Spleen (tissue), 7 donors: ENCODE measurements at regions not wholly inside any gene's neighbourhood (a gene's known extent, or its start where the extent isn't known, plus 50 kb on each side); places are given as distances from the start of the nearest gene placed in this dataset.

Source experiments
- POLR2AphosphoS5 ChIP-seq, 3 donors: sonication (generic); formaldehyde crosslinking; IDR thresholded peaks; one replicate each; pipeline ENCODE4 v1.5.1; 2017; ENCODE audit warnings: antibody characterized with exemption in 3 of 3
- TF ChIP-seq, protein P1 (sequence below), 11 experiments: fragments of 200-600 bp in 7 of 11; fragments of 450-650 bp in 4 of 11; sonication (generic) in 4 of 11; IDR thresholded peaks in 8 of 11; conservative IDR thresholded peaks in 3 of 11; 1 replicate in 7 of 11; 2 replicates in 4 of 11; pipeline versions ENCODE4 v1.4.0 to v1.8.0; 2016 to 2021; ENCODE audit warnings: antibody characterized with exemption in 11 of 11, inconsistent platforms in 4 of 11, mild to moderate bottlenecking in 1 of 11
- donor health status: DM: no; HTN: no; CAD: no; lungs with moderate emphysema.
- donor health status: DM: no; HTN: no; CAD: no.
- donor health status: DM: no; HTN: no; CAD: no.

DNA sequence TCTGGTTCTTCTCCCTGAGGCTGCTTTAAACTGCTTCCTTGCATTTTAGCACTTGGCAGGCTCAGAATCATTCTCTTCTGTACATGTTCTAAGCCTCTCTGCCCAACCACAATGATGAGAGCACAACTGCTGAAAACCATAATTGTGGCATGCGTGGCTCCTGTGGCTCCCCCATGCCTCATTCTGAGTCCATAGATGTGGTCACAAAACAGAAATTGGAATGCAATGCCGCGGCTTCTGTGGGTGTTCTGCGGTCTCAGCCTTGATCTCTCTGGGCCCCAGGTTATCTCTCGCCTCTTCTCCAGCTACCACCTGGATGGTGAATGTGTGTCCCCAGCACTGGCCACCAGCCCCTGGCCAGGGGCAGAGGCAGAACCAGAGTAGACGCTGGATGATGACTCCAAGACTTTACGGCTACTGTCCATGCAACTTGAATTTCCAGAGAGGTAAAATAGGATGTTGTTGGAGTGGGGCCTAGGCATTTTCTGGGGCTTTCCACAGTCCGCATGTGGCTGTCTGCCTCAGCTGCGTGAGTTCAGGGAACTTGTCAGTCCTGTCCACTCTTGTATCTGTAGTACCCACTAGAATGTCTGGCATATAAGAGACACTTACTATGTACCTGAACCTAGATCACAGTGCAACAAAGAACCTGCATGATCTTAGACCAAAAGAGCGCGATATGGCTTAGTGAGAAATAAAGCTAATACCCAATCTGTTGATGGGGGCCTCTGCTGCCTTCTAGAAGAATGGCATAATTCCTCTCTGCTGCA lies 52.4 kb upstream of the ADRB1 start:
- TF ChIP-seq, protein P1, sequence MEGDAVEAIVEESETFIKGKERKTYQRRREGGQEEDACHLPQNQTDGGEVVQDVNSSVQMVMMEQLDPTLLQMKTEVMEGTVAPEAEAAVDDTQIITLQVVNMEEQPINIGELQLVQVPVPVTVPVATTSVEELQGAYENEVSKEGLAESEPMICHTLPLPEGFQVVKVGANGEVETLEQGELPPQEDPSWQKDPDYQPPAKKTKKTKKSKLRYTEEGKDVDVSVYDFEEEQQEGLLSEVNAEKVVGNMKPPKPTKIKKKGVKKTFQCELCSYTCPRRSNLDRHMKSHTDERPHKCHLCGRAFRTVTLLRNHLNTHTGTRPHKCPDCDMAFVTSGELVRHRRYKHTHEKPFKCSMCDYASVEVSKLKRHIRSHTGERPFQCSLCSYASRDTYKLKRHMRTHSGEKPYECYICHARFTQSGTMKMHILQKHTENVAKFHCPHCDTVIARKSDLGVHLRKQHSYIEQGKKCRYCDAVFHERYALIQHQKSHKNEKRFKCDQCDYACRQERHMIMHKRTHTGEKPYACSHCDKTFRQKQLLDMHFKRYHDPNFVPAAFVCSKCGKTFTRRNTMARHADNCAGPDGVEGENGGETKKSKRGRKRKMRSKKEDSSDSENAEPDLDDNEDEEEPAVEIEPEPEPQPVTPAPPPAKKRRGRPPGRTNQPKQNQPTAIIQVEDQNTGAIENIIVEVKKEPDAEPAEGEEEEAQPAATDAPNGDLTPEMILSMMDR (IDR thresholded peaks at IDR 0.05 in 8 of 11, conservative IDR thresholded peaks at IDR 0.05 in 3 of 11), result no peak
- TF ChIP-seq POLR2AphosphoS5 (IDR thresholded peaks at IDR 0.05), result no peak
